ACHN (cell line): ENCODE measurements at regions not wholly inside any gene's neighbourhood (a gene's known extent, or its start where the extent isn't known, plus 50 kb on each side); places are given as distances from the start of the nearest gene placed in this dataset.
"Not testable (repeated sequence)": the region's sequence is repeated elsewhere in the genome, so short reads cannot be mapped to it uniquely, and the experiment has no call there.

Experiments
- DNase-seq: peaks from one replicate; pipeline ENCODE4 v3.0.0-alpha.2; 2015
- in situ Hi-C: cut with HindIII; loops from 2 replicates; pipeline ENCODE4 v1.10.0; 2017; ENCODE audit warnings: low sequenced_read_pairs, low pct_ligation_motif_present, low pct_unique_long_range_greater_than_20kb

DNA sequence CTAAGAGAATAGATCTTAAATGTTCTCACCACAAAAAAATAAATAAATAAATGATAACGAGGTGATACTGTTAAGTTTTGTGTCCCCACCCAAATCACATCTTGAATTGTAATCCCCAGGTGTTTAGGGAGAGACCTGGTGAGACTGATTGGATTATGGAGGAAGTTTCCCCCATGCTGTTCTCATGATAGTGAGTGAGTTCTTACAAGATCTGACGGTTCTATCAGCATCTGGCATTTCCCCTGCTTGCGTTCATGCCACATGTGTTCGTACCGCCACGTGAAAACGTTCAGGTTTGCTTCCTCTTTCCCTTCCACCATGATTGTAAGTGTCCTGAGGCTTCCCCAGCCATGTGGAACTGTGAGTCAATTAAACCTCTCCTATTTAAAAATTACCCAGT, 1514.8 kb upstream of the TENM4 start:
- in situ Hi-C loops = no loop called here
- no peak for DNase-seq

DNA sequence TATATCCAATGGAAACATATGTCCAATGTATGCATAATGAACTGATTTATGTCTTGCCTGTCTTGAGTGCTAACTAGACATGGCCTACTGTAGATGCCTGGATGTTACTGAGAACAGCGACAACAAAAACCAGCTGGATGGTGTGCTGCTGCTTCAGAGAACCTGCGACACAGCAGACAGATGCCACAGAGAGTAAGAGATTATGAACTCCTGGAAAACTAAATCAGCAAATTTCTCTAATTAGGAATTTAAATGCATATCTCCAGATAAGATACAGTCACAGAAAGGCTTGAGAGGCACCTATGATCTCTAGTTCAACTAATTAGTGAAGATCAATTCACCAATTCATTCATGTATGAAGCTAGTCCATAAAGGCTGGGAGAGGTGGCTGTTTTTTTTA, 1508.0 kb upstream of the TENM4 start:
- no peak for DNase-seq
- in situ Hi-C loops = no loop called here

DNA sequence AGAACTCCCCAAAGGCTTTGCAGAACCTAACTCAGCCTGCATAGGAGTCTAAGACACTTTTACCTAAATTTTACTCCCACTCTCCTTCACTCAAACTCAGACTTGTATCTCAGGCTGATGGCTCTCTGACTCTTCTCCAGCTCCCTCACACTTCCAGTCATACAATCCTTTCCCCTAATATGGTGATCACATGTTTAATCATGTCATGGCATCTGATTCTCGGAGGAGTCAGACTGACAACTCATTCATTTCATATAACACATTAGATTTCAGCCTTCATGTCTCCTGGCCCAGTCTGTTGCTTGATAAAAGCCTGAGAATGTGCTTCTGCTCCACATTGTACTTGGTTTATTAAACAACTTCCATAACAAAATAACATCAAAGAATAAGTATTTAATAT, 1503.9 kb upstream of the TENM4 start:
- no peak for DNase-seq
- in situ Hi-C loops = no loop called here

DNA sequence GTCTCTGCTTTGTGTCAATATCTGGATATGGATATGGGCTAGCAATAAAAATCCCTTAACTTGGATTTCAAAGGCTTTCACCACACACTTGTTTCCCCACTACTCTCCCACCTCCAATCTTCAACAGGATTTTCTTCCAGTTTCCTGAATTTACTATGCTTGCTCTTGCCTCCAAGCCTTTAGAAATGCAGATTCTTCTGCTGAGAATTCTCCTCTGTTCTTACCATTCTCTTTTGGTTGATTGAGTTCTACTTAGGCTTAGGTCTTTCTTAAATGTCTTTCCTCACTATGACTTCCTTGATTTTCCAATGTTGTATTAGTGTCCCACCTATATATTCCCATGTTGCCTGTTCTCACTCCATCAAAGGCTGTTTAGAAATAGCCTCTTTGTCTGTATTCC, 1502.4 kb upstream of the TENM4 start:
- DNase-seq = no peak
- in situ Hi-C loops = no loop called here

DNA sequence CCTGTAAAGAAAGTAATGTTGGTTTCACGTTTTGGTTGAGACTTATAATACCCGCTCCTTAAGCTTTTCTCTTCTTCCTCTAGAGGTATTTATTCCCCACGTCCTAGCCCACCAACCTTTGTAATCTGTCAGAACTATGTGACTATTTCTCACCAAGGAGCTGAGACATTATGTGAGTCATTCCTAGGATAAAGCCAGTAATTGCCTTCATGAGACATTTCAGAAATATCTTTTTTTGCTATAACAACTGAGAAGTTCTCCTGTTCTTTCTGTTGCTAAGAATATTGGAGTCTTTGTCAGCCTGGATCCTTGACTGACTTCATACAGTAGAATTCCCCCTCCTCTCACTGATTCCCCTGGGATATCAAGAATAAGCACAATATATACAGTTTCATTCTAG, 1497.0 kb upstream of the TENM4 start:
- in situ Hi-C loops = no loop called here

DNA sequence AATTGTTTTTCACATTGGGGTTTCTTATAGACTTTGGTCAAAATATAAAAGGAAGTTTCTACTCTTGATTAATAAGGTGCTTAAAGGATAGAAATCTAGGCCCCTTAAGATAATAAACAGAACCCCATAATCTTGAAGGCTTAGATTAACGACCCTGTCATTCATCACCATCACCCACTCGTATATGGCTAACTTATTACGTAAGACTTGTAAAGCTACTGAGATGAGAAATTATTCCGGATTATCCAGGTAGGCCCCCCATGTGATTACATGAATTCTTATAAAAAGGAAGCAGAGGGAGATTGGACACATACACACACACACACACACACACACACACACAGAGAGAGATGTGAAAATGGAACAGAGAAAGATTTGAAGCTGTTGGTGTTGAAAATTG, 1489.2 kb upstream of the TENM4 start:
- DNase-seq = no peak
- in situ Hi-C loops = no loop called here

More for the DNA sequence above, 1497.0 kb upstream of the TENM4 start:
- DNase-seq = no peak

DNA sequence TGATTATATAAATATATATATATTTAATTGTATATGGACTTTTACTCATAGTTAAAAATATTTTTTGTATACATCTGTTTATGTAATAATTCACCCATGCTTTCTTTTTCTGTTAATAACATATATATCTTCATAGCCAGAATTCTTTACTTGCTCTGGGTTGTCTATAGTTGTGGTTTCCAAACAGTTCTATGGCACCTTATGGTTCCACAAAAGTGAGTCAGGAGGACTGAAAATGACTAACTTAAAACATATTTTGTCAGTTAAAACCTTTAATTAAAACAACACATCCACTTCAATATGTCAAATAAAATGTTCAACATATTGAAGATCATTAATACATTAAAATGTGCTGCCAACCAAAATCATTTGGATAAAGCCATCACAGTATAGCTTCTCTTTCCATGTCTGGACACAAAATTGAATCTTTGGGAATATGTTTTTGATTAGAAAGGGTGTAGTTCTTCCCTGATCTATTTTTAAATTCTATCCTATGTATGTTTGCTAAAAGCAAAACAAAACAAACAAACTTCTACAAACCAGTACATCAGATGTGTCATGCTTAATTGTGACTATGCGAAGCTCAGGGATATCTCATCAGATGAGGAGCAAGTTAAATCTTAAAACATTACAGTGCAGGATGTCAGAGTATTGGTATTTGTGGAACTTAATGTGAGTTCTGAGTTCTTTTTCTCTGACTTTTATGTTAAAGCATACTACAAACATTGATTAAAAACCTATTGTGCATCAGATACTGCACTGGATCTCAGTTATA, 1488.4 kb upstream of the TENM4 start:
- in situ Hi-C loops = no loop called here
- DNase-seq = no peak

DNA sequence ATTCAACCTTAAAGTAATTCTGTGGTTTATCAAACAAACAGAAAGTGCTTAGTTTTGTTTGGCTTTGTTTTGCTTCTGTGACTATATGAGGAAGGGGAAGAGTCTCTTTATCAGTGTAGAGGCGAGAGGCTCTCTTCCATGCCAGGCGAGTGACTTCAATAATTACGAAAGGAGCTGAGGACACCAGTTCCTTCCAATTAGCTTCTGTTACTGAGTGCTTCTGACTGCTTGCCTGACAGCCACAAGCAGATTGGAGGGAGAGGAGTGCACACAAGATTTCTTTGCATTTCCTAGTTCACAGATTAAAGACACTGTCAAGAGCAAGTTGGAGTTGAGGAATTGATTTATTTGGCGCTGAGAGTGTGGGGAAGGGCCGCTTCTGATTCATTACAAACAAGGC, 1484.5 kb upstream of the TENM4 start:
- no peak for DNase-seq
- in situ Hi-C loops = no loop called here

DNA sequence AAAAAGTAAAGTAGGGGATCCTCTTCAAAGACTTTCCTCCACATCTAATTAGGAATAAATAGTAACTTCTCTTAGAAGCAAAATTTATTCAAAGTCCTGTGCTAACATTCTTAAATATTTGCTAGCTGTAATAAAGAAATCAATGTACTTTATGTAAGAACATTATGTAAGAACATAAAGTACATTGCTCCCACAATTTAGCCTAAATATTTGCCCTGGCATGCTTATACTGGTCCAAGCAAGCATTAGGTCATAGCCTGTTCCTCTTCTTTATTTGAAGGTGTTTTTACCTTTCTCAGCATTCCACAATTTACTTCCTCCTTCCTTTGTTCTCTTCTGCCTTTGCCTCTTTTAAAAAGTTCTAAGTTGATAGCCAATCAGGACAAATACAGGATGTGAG, 1480.5 kb upstream of the TENM4 start:
- DNase-seq, in situ Hi-C loops: not testable (repeated sequence)

DNA sequence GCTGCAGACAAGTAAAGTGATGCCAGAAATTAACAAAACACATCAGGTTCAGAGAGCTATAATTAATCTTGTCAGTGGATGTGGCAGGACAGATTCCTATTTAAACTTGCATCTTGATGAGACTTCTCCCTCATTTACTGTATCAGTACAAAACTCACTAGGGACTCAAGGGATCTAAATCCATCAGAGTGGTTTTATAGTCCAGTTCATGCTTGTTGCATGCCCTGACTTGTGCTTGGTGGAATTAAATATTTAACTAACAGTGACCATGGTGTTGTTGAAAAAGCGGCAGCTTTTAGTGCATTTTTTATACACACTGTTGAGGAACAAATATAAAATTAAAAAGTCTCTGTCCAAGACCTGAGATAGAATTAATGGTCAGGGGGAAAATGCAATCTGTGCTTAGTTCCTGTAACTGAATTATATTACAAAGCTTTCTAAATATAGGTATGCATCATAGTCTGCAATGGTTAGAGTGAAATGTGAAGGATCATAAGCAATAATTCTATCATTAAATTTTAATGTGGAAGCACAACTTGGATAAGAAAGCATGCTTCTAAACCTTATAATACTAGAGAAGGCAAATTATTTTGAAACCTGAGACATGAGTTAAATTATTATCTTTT, 1475.5 kb upstream of the TENM4 start:
- in situ Hi-C loops = no loop called here
- DNase-seq = no peak

DNA sequence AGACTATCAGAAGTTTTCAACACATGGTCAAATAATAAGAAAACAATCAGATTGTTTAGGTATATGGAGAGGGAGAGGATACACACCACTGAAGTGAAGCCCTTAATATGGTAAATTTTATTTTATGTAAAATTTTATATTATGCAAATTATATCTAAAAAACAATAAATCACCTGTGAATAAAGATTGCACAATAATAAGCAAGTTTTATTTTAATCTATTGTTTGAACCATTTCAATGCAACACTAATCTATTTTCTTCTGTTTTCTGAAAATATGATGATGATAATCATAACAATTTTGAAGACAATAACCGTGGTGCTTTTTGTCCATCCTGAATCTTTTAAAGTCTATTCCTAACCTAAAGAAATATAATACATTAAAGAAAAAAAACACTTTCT, 1473.5 kb upstream of the TENM4 start:
- in situ Hi-C loops = no loop called here
- DNase-seq = no peak

DNA sequence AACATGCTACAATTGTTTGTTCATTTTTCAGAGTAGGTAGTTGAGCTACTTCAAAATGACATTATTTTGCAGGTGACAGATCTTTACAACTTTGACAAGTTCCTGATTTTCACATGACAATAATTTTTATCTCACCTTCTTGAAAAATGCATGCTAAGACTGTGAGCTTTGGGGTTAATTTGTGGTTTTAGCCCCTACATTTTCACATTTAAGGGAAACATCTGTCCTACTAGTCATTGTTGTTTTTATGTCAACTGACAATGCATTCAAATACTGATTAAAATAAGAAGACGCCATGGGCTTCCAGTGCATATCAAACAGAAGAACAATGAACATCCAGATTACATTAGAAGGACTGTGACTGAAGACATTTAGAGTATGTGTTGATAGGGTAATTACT, 1470.8 kb upstream of the TENM4 start:
- DNase-seq = no peak
- in situ Hi-C loops = no loop called here

DNA sequence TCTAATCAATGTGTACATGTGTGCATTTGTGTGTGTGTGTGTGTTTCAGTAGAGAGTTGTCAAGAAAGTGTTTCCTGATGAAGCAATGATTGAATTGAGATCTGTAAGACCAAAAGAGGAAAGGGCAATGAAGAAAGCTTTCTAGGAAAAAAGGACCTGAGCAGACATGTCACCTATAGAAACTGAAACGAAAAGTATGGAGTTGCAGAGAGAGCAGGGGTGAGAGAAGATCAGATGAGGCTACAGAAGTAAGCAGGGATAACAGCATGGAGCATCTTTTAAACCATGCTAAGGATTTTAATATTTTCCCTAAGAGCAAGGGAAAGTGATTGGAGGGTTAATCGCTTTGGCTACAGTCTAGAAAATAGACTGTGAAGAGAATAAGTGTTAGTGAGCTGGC, 1459.4 kb upstream of the TENM4 start:
- in situ Hi-C loops = no loop called here
- no peak for DNase-seq

DNA sequence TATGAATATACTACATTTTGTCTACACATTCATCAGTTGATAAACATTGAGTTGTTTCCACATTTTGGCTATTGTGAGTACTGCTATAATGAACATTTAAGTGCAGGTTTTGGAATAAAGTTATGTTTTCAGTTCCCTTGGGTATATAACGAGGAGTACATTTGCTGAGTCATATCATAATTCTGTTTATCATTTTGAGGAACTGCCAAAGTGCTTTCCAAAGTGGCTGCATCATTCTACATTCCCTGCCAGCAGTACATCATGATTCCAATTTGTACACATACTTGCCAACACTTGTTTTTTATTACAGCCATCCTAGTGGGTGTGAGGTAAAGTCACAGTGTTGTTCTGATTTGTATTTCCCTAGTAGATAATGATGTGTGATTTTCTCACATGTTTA, 1458.6 kb upstream of the TENM4 start:
- in situ Hi-C loops = no loop called here
- DNase-seq = no peak

DNA sequence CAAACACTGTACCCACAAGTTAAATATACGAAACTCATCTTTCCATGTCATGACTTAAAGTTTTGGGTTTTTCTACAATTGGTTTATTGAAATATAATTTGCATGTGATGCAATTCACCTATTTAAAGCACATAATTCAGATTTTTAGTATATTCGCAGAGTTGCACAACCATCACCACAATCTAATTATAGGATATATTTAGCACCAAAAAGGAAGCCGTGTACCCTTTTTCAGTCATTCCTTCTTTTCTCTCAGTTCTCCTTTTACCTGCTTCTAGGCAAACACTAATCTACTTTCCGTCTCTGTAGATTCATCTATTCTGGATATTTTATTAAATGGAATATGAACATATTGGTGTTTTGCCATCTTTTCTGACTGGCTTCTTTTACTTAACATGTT, 1458.1 kb upstream of the TENM4 start:
- no peak for DNase-seq
- in situ Hi-C loops = no loop called here

DNA sequence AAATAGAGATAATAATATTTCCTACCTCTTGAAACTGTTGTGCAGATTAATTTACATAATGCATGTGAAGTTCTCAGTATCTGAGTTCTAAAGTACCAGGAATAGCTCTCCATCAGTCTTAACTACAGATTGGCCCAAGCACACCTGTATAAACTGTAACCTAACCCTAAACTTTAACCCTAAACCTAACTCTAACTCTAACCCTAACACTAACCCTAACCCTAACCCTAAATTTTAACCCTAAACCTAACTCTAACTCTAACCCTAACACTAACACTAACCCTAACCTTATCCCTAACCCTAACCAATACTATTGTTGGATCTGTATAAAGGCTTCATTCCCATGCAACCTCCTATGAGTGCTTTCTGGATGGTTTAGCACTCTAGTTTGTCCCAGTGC, 1445.9 kb upstream of the TENM4 start:
- in situ Hi-C loops = no loop called here
- no peak for DNase-seq

DNA sequence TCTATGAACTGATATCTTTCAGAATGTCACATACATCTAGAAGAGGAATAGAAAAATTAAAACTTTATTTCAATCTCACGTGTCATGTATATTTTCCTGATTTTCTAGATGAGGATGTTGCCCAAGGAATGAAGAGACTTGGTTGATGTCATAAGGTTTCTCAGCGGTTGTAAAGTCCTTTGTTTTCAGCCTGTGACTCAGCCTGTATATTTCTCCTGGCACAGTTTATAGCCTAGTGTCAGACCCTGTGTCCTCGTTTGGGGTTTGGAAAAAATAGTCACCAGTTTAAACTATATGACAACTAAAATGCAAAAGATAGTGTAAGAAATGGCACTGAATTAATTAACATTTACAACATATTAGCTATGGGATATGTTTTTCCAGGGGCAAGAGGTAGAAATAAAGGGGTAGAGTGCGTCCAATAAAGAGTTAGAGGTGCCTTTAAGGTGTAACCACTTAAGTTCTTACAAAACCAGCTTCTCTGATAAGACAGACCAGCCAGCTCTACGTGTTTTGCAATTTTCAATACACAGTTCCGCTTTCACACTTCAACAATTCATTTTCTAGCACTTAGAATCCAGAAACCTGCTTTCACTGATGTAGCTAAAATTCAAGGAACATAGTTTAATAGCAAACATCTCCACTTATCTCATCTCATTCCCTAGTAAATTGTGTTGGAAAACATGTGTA, 1432.6 kb upstream of the TENM4 start:
- in situ Hi-C loops = no loop called here
- DNase-seq = no peak

DNA sequence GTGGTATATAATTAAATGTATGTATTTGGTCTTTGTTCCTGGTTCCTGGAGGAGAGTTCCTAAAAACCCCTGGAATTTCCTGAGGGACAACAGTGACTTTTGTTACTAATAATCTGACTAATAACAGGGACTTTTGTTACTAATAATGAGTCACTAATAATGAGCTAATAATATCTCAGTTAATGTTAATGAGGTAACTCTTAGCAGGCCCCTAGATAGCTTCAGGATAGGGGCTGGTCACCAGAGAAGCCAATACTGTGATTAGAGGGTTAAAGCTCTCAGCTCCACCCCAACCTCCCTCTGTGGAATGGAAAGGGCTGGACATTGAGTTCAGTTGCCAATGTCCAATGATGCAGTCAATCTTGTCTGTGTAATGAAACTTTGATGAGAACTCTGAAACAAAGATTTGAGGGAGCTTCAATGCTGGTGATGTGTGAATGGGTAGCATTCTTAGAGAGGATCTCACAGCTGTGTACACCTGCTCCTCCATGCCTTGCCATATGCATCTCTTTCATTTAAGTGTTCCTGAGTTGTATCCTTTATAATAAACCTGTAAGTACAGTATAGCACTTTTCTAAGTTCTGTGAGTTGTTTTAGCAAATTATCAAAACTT, 1431.4 kb upstream of the TENM4 start:
- in situ Hi-C loops = no loop called here
- no peak for DNase-seq

DNA sequence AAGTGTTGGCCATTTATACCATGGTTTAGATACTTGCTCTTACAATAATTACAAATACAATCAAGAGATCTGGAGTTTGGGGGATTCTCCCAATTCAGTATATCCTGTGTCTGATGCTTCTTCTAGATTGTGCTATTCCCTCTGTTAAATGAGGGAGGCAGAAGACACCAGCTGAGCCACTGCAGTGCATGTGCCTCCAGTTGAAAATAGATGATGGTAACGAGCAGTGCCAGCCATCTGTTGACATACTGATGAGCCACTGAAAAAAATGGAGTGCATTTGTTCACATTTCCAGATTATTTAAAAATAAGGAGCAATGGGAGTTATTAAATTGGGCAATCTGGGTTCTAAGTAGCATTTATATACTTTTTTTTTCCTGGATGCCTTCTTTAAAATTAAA, 1428.0 kb upstream of the TENM4 start:
- no peak for DNase-seq
- in situ Hi-C loops = no loop called here

DNA sequence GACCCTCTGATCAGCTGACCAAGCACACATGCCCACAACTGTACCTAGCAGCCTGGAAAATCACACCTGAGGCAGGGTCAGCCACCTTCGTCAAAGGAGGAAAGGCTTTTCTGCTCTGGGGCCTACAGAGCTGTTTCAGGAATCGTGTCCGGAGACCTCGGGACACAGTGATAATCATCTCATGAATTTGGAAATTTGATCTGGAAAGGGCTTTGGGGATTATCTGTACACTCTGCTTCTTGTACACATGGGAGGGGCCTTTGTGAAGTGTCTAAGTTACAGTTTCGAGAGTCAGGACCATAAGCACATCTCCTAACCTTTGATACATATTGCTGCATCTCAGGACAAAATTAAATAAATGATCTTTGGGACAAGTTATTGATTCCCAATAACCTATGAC, 1421.2 kb upstream of the TENM4 start:
- in situ Hi-C loops = no loop called here
- no peak for DNase-seq
